ENCODE measurements at regions not wholly inside any gene's neighbourhood (a gene's known extent, or its start where the extent isn't known, plus 50 kb on each side); places are given as distances from the start of the nearest gene placed in this dataset.

DNA sequence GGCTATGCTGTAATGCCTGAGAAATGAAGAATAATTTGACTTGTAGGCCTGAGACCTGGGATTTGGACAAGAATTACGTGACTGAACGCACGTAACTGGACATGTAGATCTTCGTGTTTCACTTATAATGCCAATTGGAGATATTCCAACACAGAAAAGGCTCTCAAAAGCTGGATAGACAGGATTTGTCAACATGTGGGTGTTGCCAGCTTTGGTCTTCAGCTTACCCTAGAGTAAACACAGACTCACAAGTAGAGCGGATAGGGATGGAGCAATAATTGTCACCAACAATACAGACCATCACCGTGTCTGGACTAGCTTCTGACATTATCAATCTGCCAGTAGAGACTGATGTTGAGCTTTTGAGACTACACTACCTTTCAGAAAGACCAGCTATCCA, 1511.0 kb upstream of the ADGRL3 start:
- TF ChIP-seq CTCF (IDR thresholded peaks at IDR 0.05) (no peak), POLR2AphosphoS5 (IDR thresholded peaks at IDR 0.05) (no peak), POLR2A (IDR thresholded peaks at IDR 0.05) (no peak)
